Glomerular visceral epithelial cell (primary cell): ENCODE measurements at regions not wholly inside any gene's neighbourhood (a gene's known extent, or its start where the extent isn't known, plus 50 kb on each side); places are given as distances from the start of the nearest gene placed in this dataset.

Experiments used
- DNase-seq: peaks from one replicate; pipeline ENCODE4 v3.0.0-alpha.2; 2016; ENCODE audit errors: extremely low spot score

DNA sequence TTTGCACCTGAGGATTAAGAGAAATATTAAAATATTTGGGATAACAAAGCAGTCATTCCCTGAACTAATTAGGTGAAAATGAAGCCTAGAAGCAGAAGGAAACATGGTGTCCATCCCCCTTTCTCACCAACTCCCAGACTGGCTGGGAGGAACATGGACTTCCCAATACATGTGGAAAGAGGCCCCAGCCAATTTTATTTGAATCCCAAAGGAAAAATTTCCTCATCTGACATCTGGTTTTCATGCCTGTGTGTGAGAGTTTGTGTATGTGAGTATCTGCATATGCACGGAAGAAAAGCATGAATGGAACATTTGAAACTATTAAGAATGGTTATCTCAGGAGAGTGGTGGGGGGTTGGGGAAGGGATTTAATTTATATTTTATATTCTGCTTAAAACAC, 84.3 kb downstream of the COPS8 start:
- DNase-seq: no peak

- peak; percentile 73 for DNase-seq
These were observed 85.7 kb downstream of the COPS8 start for GRCh38 chr2:237171396-237171795.

- no peak for DNase-seq
These were observed 86.2 kb downstream of the COPS8 start for GRCh38 chr2:237171881-237172280.

GRCh38 chr2:237177052-237177451, 91.4 kb downstream of the COPS8 start:
- no peak for DNase-seq

GRCh38 chr2:237177986-237178385, 92.3 kb downstream of the COPS8 start:
- no peak for DNase-seq

GRCh38 chr2:237178396-237178795, 92.7 kb downstream of the COPS8 start:
- DNase-seq: no peak

- no peak for DNase-seq
These were observed 93.5 kb downstream of the COPS8 start for GRCh38 chr2:237179161-237179560.

GRCh38 chr2:237180187-237180586, 94.5 kb downstream of the COPS8 start:
- no peak for DNase-seq

DNA sequence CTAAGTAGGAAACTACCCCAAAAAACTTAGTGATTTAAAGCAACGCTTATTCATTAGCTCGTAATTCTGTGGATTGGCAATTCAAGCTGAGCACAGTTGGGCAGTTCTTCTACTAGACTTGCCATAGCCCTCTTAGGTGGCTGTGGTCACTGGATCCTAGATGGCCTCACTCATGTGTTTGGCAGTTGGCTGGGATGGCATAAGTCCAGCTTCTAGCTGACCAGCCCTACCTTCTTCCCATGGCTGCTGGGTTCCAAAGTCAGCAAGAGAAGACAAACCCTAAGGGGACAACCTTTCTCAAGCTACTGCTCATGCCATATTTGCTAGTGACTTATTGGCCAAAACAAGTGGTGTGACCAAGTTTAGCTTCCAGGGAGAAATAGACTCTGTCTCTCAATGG, 95.3 kb downstream of the COPS8 start:
- DNase-seq: no peak

DNA sequence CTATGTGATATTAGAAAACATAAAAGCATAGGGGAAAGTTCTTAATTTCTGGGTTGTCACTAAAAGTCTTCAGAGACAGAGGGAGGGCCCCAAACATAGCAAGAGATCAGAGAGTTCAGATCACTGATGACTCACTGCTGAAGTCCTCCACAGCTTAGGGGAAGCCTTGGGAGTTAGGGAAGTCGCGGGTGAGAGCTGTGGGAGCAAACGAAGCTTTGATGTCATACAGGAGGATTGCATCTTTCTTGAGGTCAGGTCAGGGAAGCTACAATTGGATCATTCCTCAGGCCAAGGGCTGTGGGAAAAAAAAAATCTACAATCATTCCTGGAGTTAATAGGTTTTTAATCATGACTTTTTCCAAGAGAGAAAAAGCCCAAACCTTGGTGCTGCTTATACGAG, 96.2 kb downstream of the COPS8 start:
- peak; percentile 71 for DNase-seq

DNA sequence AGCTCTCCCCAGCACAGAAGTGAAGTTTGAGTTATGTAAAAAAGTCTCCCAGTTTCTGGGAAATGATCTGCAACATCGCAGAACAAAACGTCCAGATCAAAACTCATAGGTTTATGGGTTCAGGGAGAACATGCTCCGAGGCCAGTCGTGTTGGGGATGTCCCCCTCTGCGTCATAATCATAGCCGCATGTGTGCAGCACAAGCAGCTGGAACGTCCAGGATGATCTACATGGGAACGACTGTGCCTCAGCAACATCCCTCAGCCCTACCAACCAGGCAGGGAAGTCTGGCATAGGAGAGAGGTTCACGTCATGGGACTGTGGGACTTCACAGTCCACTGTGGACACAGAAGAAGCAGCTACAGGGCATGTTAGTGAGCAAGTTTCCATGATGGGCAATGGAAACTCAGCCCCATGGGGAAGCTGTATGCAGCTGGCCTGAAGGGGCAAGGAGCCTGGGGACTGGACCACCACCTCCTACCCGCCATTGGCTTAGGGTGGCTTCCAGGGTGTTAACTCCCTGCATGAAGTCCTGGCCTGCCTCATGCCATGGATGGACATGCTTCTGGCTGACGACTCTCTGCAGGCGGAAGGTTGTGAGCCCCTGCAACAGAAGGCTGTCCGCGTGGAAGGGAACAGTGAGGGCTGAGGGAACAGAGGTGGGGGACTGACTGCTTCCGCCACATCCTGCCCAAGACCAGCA, 96.9 kb downstream of the COPS8 start:
- no peak for DNase-seq

GRCh38 chr2:237184192-237184918, 98.7 kb downstream of the COPS8 start:
- no peak for DNase-seq

DNA sequence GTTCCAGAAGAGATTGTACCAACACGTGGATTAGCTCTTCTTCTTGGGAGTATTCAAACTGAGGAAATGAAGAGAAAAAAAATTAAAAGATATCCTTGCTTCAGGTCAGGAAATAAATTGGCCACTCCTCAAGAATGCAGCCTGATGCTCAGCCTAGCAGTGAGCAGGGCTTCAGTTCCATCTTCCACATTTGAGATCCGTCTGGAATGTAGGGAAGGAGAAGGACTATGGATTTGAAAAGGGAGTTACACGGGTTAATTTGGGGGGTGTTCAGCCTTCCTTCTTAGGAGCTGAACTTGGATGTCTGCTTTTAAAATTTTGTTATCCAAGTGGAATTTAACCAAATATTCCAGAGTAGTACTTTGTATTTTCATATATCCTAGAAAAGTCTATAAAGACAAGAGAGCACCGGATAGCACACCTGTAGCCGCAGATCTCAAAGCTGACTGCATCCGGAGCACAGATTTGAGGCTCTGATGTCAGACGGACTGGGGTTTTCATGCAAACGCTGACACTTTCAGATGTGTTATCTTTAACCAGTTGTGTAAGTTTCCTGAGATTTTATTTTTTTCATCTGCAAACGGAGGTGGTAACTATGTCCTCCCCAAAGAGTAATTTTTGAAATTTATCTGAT, 99.3 kb downstream of the COPS8 start:
- no peak for DNase-seq

GRCh38 chr2:237185553-237185925, 99.8 kb downstream of the COPS8 start:
- no peak for DNase-seq

GRCh38 chr2:237189799-237190198, 104.1 kb downstream of the COPS8 start:
- no peak for DNase-seq

- DNase-seq: no peak
These were observed 105.5 kb downstream of the COPS8 start for GRCh38 chr2:237190966-237191713.

DNA sequence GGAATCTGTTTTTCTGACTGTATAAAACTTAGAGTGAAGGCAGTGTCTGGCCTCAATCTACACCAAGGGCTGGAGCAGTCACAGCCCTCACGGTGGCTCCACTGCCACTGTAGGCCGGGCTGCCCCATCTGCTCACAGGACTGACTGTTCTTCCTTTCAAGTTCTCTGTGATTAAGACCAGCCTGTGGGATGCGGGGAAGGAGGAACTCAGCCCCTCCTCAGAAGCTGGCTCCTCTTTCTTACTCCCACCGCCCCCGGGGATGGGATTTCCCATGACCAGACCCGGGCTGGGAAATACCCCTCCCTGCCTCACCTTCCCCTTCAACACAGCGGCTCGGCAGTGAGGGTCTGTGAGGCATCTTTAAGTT, 106.0 kb downstream of the COPS8 start:
- DNase-seq: no peak

GRCh38 chr2:237192881-237193280, 107.2 kb downstream of the COPS8 start:
- no peak for DNase-seq

- no peak for DNase-seq
These were observed 107.7 kb downstream of the COPS8 start for GRCh38 chr2:237193436-237193835.

DNA sequence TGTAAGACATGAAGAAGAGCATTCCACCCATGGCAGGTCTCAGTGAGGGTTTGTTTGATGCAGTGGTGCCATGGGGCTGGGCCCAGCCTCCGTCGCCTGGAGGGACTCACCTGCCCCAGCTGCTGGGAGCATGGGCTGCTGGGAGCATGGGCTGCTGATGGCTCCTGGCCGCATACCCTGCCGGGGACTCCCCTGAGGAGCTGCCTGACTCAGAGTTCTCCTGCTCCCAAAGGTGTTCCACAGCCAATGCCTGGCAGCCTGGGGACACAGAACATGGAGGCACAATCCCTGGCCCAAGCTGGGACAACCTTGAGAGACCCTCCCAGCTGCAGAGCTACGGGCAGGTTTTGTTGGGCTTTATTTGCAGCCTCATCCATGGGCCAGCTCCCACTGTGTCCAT, 108.4 kb downstream of the COPS8 start:
- no peak for DNase-seq

DNA sequence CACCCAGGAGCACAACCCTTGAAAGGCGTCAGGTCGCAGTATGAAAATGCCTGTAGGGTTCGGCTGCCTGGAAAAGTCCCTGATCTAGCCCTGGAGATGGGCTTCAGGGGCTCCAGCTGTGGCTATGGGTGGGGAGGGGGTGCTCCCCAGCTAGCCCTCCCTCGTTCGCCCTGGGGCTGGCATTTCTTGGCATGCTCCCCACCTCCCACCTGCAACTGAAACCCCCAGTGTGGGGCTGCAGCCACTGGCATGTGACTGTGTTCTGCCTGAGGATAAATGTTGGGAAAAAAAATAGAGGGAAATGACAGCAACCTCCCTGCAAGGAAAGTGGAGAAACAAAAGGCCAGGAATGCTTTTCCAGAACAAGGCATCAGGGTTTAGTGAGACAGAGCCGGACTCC, 109.2 kb downstream of the COPS8 start:
- DNase-seq: no peak

DNA sequence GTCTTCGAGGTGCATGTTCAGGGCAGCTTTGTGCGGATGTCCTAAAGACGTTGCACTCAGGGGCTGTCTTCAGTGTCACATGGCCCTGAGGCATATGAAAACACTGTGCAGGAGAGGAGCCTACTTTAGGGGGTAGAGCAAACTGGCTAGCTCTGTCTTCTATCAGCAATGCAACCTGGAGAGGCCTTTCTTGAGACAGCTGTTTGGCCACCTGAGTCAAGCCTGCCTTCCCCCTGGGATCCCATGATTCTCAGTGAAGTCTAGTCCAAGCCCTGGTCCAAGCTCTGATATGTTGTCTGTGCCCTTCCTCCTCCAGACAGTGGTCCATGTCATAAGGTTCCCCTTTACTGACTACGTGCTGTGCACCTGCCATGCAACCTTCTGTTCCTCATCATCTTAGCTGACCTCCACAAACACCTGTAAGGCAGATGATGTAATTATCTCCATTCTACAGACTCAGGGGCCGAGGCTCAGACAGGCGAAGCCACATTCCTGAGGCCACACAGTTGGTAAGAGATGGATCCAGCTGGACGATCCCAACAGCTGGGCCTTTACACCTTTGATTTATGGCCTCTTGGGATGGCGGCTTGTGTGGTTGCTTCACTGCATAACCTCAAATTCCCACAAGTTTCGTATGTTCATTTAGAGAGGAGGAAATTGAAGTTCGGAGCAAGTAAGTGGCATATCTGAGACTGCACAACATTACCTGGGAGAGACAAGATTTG, 109.9 kb downstream of the COPS8 start:
- DNase-seq: peak; percentile 81
